GM23248 (cell line): ENCODE measurements at regions not wholly inside any gene's neighbourhood (a gene's known extent, or its start where the extent isn't known, plus 50 kb on each side); places are given as distances from the start of the nearest gene placed in this dataset.
A peak's percentile ranks its signal among the peaks of the same experiment; 100 is the strongest.
"Not testable (repeated sequence)": the region's sequence is repeated elsewhere in the genome, so short reads cannot be mapped to it uniquely, and the experiment has no call there.

Experiments used
- DNase-seq: peaks from one replicate; pipeline ENCODE4 v3.0.0-alpha.2; 2015
- H2AFZ ChIP-seq: fragments of 200-600 bp; sonication (generic); 2 replicates; pipeline ENCODE4 v1.6.1; 2016; ENCODE audit warnings: antibody characterized with exemption
- H3F3A ChIP-seq: fragments of 200-600 bp; sonication (generic); 2 replicates; pipeline ENCODE4 v1.6.1; 2016; ENCODE audit warnings: mild to moderate bottlenecking, antibody characterized with exemption, mixed run types; ENCODE audit not compliant: insufficient read depth
- H3K27ac ChIP-seq: fragments of 200-600 bp; sonication (generic); 2 replicates; pipeline ENCODE4 v1.5.1; 2016; ENCODE audit warnings: mild to moderate bottlenecking
- H3K27me3 ChIP-seq: fragments of 200-600 bp; sonication (generic); replicated peaks from 2 replicates; pipeline ENCODE4 v1.6.1; 2016; ENCODE audit warnings: mild to moderate bottlenecking; ENCODE audit not compliant: insufficient read depth
- H3K36me3 ChIP-seq: fragments of 200-600 bp; sonication (generic); 2 replicates; pipeline ENCODE4 v1.6.1; 2016; ENCODE audit warnings: low read depth, mild to moderate bottlenecking
- H3K4me1 ChIP-seq: fragments of 200-600 bp; sonication (generic); 2 replicates; pipeline ENCODE4 v1.6.1; 2016; ENCODE audit warnings: mild to moderate bottlenecking; ENCODE audit not compliant: insufficient read depth
- H3K4me2 ChIP-seq: fragments of 200-600 bp; sonication (generic); one replicate; pipeline ENCODE4 v1.6.1; 2016; ENCODE audit warnings: mild to moderate bottlenecking; ENCODE audit not compliant: unreplicated experiment
- H3K4me3 ChIP-seq: fragments of 200-600 bp; sonication (generic); 2 replicates; pipeline ENCODE4 v1.5.1; 2016; ENCODE audit warnings: mild to moderate bottlenecking
- H3K79me2 ChIP-seq: fragments of 200-600 bp; sonication (generic); 2 replicates; pipeline ENCODE4 v1.6.1; 2016; ENCODE audit warnings: mild to moderate bottlenecking; ENCODE audit not compliant: insufficient read depth
- H3K9ac ChIP-seq: fragments of 200-600 bp; sonication (generic); 2 replicates; pipeline ENCODE4 v1.6.1; 2016; ENCODE audit warnings: mild to moderate bottlenecking
- H3K9me2 ChIP-seq: fragments of 200-600 bp; sonication (generic); 2 replicates; pipeline ENCODE4 v1.6.1; 2016; ENCODE audit warnings: mixed run types, mild to moderate bottlenecking, moderate library complexity; ENCODE audit not compliant: insufficient read depth
- H3K9me3 ChIP-seq: fragments of 200-600 bp; sonication (generic); one replicate; pipeline ENCODE4 v1.6.1; 2017; ENCODE audit warnings: low read depth
- H4K20me1 ChIP-seq: fragments of 200-600 bp; sonication (generic); 2 replicates; pipeline ENCODE4 v1.6.0; 2016; ENCODE audit not compliant: insufficient read depth
- EZH2 ChIP-seq: fragments of 200-600 bp; sonication (generic); IDR thresholded peaks from 2 replicates; pipeline ENCODE4 v1.6.1; 2018; ENCODE audit warnings: antibody characterized with exemption, mild to moderate bottlenecking; ENCODE audit not compliant: insufficient read depth, poor library complexity, severe bottlenecking
- EZH2phosphoT487 ChIP-seq: fragments of 200-600 bp; sonication (generic); IDR thresholded peaks from 2 replicates; pipeline ENCODE4 v1.6.1; 2018; ENCODE audit warnings: antibody characterized with exemption, moderate library complexity, mild to moderate bottlenecking, low read depth; ENCODE audit not compliant: insufficient read depth
- WGBS, 2 experiments: methylation state at CpG; one replicate each; pipeline ENCODE4 v1.1.6; 2015 to 2017; ENCODE audit warnings: low lambda C conversion rate in 2 of 2, low coverage in 1 of 2; ENCODE audit errors: missing lambda C conversion rate in 2 of 2; 5-methylcytosine and 5-hydroxymethylcytosine counted together
- in situ Hi-C: fragments of 300-500 bp; cut with MboI; formaldehyde crosslinking; loops from 2 replicates; pipeline ENCODE4 v1.15.0; 2020

GRCh38 chr10:5576780-5577624 is 52.2 kb downstream of the CALML3 start:
- Histone ChIP-seq H3K36me3 (no peaks in the 10 kb centered on the region), H3F3A (no peaks in the 10 kb centered on the region), H2AFZ (no peak overlapping the region), H3K27me3 (no peaks in the 10 kb centered on the region), H3K9me2 (no peaks in the 10 kb centered on the region), H3K9me3 (no peaks in the 10 kb centered on the region), H3K9ac (no peak overlapping the region), H3K27ac (no peak overlapping the region), H3K4me3 (no peak overlapping the region), H3K79me2 (no peaks in the 10 kb centered on the region), H3K4me2 (no peak overlapping the region), H3K4me1 (peaks cover 16% of the 10 kb centered on the region), H4K20me1 (no peaks in the 10 kb centered on the region)
- in situ Hi-C loops, result no loop called here
- WGBS, 2 experiments, result 82 to 85% methylated on average over 16 to 47 of the region's 47 CpGs
- DNase-seq, result peak; percentile 9
- TF ChIP-seq EZH2phosphoT487 (no peak), EZH2 (no peak)

- H3K36me3 ChIP-seq, in situ Hi-C loops, H3K27me3 ChIP-seq, H2AFZ ChIP-seq, H4K20me1 ChIP-seq, H3K9me2 ChIP-seq, H3K4me3 ChIP-seq, H3K27ac ChIP-seq, H3K79me2 ChIP-seq, DNase-seq, H3K9ac ChIP-seq, H3K4me2 ChIP-seq, H3F3A ChIP-seq, H3K9me3 ChIP-seq: not testable (repeated sequence)
- peaks cover 19% of the 10 kb centered on the region for H3K4me1 ChIP-seq
- WGBS, 2 experiments, result 63 to 68% methylated on average over 4 of the region's 4 CpGs
Observed at GRCh38 chr10:5580038-5580428, 55.3 kb downstream of the CALML3 start.

GRCh38 chr10:5581670-5582566 is 57.2 kb downstream of the CALML3 start:
- WGBS, 2 experiments, result 89 to 91% methylated on average over 11 of the region's 11 CpGs
- no peak overlapping the region for H3K27ac ChIP-seq
- in situ Hi-C loops, result no loop called here

GRCh38 chr10:5582736-5583135 is 58.0 kb downstream of the CALML3 start:
- no peak overlapping the region for H3K4me2 ChIP-seq
- no peaks in the 10 kb centered on the region for H3K27me3 ChIP-seq
- H3K4me1 ChIP-seq, result peaks cover 27% of the 10 kb centered on the region
- TF ChIP-seq EZH2phosphoT487 (no peak), EZH2 (no peak)
- no peak for DNase-seq
- no peaks in the 10 kb centered on the region for H3K9me3 ChIP-seq
- H3K4me3 ChIP-seq, result no peak overlapping the region
- no peak overlapping the region for H3K27ac ChIP-seq
- H3K9ac ChIP-seq, result no peak overlapping the region
- H3K79me2 ChIP-seq, result no peaks in the 10 kb centered on the region
- no peak overlapping the region for H2AFZ ChIP-seq
- WGBS, 2 experiments, result 87 to 91% methylated on average over 12 of the region's 12 CpGs
- no peaks in the 10 kb centered on the region for H3K9me2 ChIP-seq
- no peaks in the 10 kb centered on the region for H4K20me1 ChIP-seq
- in situ Hi-C loops, result no loop called here
- no peaks in the 10 kb centered on the region for H3K36me3 ChIP-seq
- peaks cover 22% of the 10 kb centered on the region for H3F3A ChIP-seq

More at GRCh38 chr10:5581670-5582566, 57.2 kb downstream of the CALML3 start:
- Histone ChIP-seq H2AFZ (no peak overlapping the region), H3K79me2 (no peaks in the 10 kb centered on the region), H4K20me1 (no peaks in the 10 kb centered on the region), H3K4me2 (no peak overlapping the region), H3K9me2 (no peaks in the 10 kb centered on the region), H3K27me3 (no peaks in the 10 kb centered on the region), H3F3A (peaks cover 22% of the 10 kb centered on the region), H3K4me3 (no peak overlapping the region), H3K4me1 (peaks cover 27% of the 10 kb centered on the region), H3K36me3 (no peaks in the 10 kb centered on the region), H3K9me3 (no peaks in the 10 kb centered on the region), H3K9ac (no peak overlapping the region)
- no peak for DNase-seq
- TF ChIP-seq EZH2phosphoT487, result no peak
- TF ChIP-seq EZH2, result no peak
